ENCODE measurements at regions not wholly inside any gene's neighbourhood (a gene's known extent, or its start where the extent isn't known, plus 50 kb on each side); places are given as distances from the start of the nearest gene placed in this dataset.
"Not testable (repeated sequence)": the region's sequence is repeated elsewhere in the genome, so short reads cannot be mapped to it uniquely, and the experiment has no call there.

DNA sequence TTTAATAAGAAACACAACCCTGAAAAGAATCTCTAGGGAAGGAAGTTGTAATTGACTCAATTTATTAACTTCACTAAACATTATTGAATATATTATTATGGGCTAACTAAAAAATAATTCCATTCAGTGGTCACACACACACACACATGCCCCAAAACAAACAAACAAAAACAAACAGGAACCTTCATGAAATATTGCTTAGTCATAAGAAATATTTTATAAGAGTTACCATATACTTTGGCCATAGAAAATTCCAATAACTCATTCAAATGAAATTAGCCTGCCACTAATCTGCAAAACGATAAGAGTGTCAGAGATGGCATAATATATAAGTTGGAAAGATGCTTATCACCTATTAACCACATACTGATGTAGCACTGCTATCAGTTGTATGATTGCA lies 268.4 kb upstream of the AMIGO2 start:
- TF ChIP-seq, protein P1, sequence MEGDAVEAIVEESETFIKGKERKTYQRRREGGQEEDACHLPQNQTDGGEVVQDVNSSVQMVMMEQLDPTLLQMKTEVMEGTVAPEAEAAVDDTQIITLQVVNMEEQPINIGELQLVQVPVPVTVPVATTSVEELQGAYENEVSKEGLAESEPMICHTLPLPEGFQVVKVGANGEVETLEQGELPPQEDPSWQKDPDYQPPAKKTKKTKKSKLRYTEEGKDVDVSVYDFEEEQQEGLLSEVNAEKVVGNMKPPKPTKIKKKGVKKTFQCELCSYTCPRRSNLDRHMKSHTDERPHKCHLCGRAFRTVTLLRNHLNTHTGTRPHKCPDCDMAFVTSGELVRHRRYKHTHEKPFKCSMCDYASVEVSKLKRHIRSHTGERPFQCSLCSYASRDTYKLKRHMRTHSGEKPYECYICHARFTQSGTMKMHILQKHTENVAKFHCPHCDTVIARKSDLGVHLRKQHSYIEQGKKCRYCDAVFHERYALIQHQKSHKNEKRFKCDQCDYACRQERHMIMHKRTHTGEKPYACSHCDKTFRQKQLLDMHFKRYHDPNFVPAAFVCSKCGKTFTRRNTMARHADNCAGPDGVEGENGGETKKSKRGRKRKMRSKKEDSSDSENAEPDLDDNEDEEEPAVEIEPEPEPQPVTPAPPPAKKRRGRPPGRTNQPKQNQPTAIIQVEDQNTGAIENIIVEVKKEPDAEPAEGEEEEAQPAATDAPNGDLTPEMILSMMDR (IDR thresholded peaks at IDR 0.05) = no peak
- Histone ChIP-seq H3K9me3 (no peaks in the 10 kb centered on the region), H3K4me3 (no peak overlapping the region), H3K27me3 (no peaks in the 10 kb centered on the region), H3K4me1 (no peaks in the 10 kb centered on the region), H3K27ac (no peak overlapping the region), H3K36me3 (no peaks in the 10 kb centered on the region)
- DNase-seq (ENCODE audit: low spot score in 2 of 2) = no peak
- 58% methylated on average over 1 of the region's 1 CpG for WGBS

GRCh38 chr12:47346251-47347019 lies 266.7 kb upstream of the AMIGO2 start:
- TF ChIP-seq, protein P1 (IDR thresholded peaks at IDR 0.05) = no peak
- TF ChIP-seq EP300 (IDR thresholded peaks at IDR 0.05) = no peak
- no peak for TF ChIP-seq POLR2AphosphoS5 (IDR thresholded peaks at IDR 0.05)
- TF ChIP-seq POLR2A (IDR thresholded peaks at IDR 0.05) = no peak
- Histone ChIP-seq H3K4me1 (no peaks in the 10 kb centered on the region), H3K27me3 (no peaks in the 10 kb centered on the region), H3K4me3 (no peak overlapping the region), H3K27ac (no peak overlapping the region), H3K36me3 (no peaks in the 10 kb centered on the region), H3K9me3 (no peaks in the 10 kb centered on the region)
- WGBS = 81% methylated on average over 4 of the region's 4 CpGs
- no peak for DNase-seq (ENCODE audit: low spot score in 2 of 2)

- WGBS = 68% methylated on average over 2 of the region's 2 CpGs
- TF ChIP-seq POLR2A (IDR thresholded peaks at IDR 0.05) = no peak
- TF ChIP-seq EP300 (IDR thresholded peaks at IDR 0.05) = no peak
- TF ChIP-seq POLR2AphosphoS5 (IDR thresholded peaks at IDR 0.05) = no peak
- TF ChIP-seq, protein P1 (IDR thresholded peaks at IDR 0.05) = no peak
- DNase-seq (ENCODE audit: low spot score in 2 of 2) = no peak
These were observed 264.2 kb upstream of the AMIGO2 start for GRCh38 chr12:47343684-47344567.

DNA sequence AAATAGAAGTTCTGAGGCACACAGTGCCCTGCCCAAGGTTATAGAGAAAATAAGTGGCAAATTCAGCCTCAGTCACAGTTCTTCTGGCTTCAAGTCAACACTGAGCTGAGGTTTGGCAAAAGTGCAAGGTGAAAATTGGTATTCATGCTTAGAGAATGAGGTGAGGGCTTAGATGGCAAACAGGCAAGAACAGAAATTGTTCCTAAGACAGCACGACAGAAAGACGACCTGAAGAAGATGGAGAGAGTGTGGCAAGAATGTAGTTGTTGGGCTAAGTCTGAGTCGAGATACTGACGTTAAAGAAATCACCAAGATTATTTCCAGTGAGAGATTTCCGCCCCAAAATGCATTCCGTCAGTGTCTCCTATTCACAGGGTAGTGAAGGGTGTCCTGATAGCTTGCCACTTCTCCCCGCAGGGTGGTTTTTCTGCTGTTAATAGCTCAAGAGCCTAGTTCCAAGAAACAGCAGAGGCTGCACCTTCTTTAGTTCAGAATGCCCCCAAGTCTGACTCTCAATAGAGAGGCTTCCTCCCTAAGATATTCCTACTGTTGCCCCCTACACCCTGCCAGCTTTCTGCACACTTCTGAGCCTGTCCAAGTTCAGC lies 260.8 kb upstream of the AMIGO2 start:
- Histone ChIP-seq H3K27ac (no peak overlapping the region), H3K27me3 (no peaks in the 10 kb centered on the region), H3K36me3 (no peaks in the 10 kb centered on the region), H3K4me3 (no peak overlapping the region), H3K4me1 (no peaks in the 10 kb centered on the region), H3K9me3 (no peaks in the 10 kb centered on the region)
- 71% methylated on average over 7 of the region's 7 CpGs for WGBS
- no peak for DNase-seq (ENCODE audit: low spot score in 2 of 2)
- TF ChIP-seq, protein P1 (IDR thresholded peaks at IDR 0.05) = no peak
- TF ChIP-seq POLR2AphosphoS5 (IDR thresholded peaks at IDR 0.05) = no peak
- no peak for TF ChIP-seq EP300 (IDR thresholded peaks at IDR 0.05)
- no peak for TF ChIP-seq POLR2A (IDR thresholded peaks at IDR 0.05)

More at GRCh38 chr12:47343684-47344567, 264.2 kb upstream of the AMIGO2 start:
- Histone ChIP-seq H3K27ac (no peak overlapping the region), H3K4me3 (no peak overlapping the region), H3K9me3 (no peaks in the 10 kb centered on the region), H3K27me3 (no peaks in the 10 kb centered on the region), H3K4me1 (no peaks in the 10 kb centered on the region), H3K36me3 (no peaks in the 10 kb centered on the region)

DNA sequence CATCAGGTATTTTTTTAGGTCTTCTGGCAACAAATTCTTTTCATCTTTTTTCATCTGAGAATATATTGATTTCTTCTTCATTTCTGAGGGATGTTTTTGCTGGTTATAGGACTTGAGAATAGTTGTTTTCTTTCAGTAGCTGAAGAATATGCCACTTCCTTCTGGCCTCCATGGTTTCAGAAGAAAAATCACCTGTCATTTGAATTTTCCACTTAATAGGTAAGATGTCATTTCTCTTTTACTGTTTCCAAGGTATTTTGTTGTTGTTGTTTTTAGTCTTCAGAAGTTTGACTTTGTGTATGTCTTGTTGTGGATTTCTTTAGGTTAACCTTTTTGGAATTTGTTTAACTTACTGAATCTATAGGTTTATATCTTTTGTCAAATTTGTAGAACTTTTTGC lies 257.8 kb upstream of the AMIGO2 start:
- H3K4me1 ChIP-seq = no peaks in the 10 kb centered on the region
- no peak for TF ChIP-seq POLR2A (IDR thresholded peaks at IDR 0.05)
- TF ChIP-seq, protein P1 (IDR thresholded peaks at IDR 0.05) = no peak
- H3K9me3 ChIP-seq = no peaks in the 10 kb centered on the region
- no peak for DNase-seq (ENCODE audit: low spot score in 2 of 2)
- H3K4me3 ChIP-seq = no peak overlapping the region
- no peak overlapping the region for H3K27ac ChIP-seq
- H3K36me3 ChIP-seq = no peaks in the 10 kb centered on the region
- no peaks in the 10 kb centered on the region for H3K27me3 ChIP-seq

GRCh38 chr12:47333271-47333858 lies 253.6 kb upstream of the AMIGO2 start:
- not testable (repeated sequence) for H3K4me1 ChIP-seq; H3K27ac ChIP-seq; H3K9me3 ChIP-seq; H3K27me3 ChIP-seq; H3K36me3 ChIP-seq; DNase-seq (ENCODE audit: low spot score in 2 of 2); H3K4me3 ChIP-seq
- WGBS = 81% methylated on average over 7 of the region's 22 CpGs

All from suprapubic skin (tissue), 4 donors.